ENCODE measurements at regions not wholly inside any gene's neighbourhood (a gene's known extent, or its start where the extent isn't known, plus 50 kb on each side); places are given as distances from the start of the nearest gene placed in this dataset.

- no peak for DNase-seq (ENCODE audit: low spot score)
Observed at GRCh38 chr2:45337481-45337880, 273.6 kb downstream of the SRBD1 start.

- DNase-seq (ENCODE audit: low spot score) = no peak
Observed at GRCh38 chr2:45334205-45334604, 276.9 kb downstream of the SRBD1 start.

GRCh38 chr2:45332567-45332966, 278.5 kb downstream of the SRBD1 start:
- no peak for DNase-seq (ENCODE audit: low spot score)

GRCh38 chr2:45332094-45332493, 279.0 kb downstream of the SRBD1 start:
- DNase-seq (ENCODE audit: low spot score) = no peak

GRCh38 chr2:45331410-45331786, 279.7 kb downstream of the SRBD1 start:
- no peak for DNase-seq (ENCODE audit: low spot score)

- DNase-seq (ENCODE audit: low spot score) = no peak
Observed at GRCh38 chr2:45330637-45331409, 280.2 kb downstream of the SRBD1 start.

GRCh38 chr2:45330108-45330507, 281.0 kb downstream of the SRBD1 start:
- no peak for DNase-seq (ENCODE audit: low spot score)

GRCh38 chr2:45329045-45329677, 281.9 kb downstream of the SRBD1 start:
- no peak for DNase-seq (ENCODE audit: low spot score)

- no peak for DNase-seq (ENCODE audit: low spot score)
Observed at GRCh38 chr2:45328264-45328870, 282.7 kb downstream of the SRBD1 start.

GRCh38 chr2:45323344-45323743, 287.7 kb downstream of the SRBD1 start:
- DNase-seq (ENCODE audit: low spot score) = no peak

GRCh38 chr2:45320956-45321355, 290.1 kb downstream of the SRBD1 start:
- no peak for DNase-seq (ENCODE audit: low spot score)

GRCh38 chr2:45319683-45320455, 291.2 kb downstream of the SRBD1 start:
- DNase-seq (ENCODE audit: low spot score) = no peak

GRCh38 chr2:45318686-45319085, 292.4 kb downstream of the SRBD1 start:
- DNase-seq (ENCODE audit: low spot score) = no peak

GRCh38 chr2:45316576-45317338, 294.3 kb downstream of the SRBD1 start:
- DNase-seq (ENCODE audit: low spot score) = no peak

GRCh38 chr2:45315861-45316260, 295.2 kb downstream of the SRBD1 start:
- no peak for DNase-seq (ENCODE audit: low spot score)

- DNase-seq (ENCODE audit: low spot score) = no peak
Observed at GRCh38 chr2:45312275-45312674, 298.8 kb downstream of the SRBD1 start.

GRCh38 chr2:45311559-45311958, 299.5 kb downstream of the SRBD1 start:
- DNase-seq (ENCODE audit: low spot score) = no peak

GRCh38 chr2:45307147-45307546, 297.9 kb upstream of the SIX2 start:
- DNase-seq (ENCODE audit: low spot score) = no peak

GRCh38 chr2:45305599-45305998, 296.3 kb upstream of the SIX2 start:
- no peak for DNase-seq (ENCODE audit: low spot score)

- no peak for DNase-seq (ENCODE audit: low spot score)
Observed at GRCh38 chr2:45303417-45304202, 294.4 kb upstream of the SIX2 start.
